Astrocyte of the spinal cord (primary cell): ENCODE measurements at regions not wholly inside any gene's neighbourhood (a gene's known extent, or its start where the extent isn't known, plus 50 kb on each side); places are given as distances from the start of the nearest gene placed in this dataset.
A peak's percentile ranks its signal among the peaks of the same experiment; 100 is the strongest.

Experiments
- DNase-seq: peaks from one replicate; pipeline ENCODE4 v3.0.0; 2011; ENCODE audit warnings: low read depth, low spot score
- H3K4me3 ChIP-seq: 2 replicates; pipeline ENCODE4 v1.5.1; 2011; ENCODE audit warnings: low read depth, mild to moderate bottlenecking, low read length, moderate library complexity
- CTCF ChIP-seq: IDR thresholded peaks from 2 replicates; pipeline ENCODE4 v1.5.1; 2012; ENCODE audit warnings: low read depth, mild to moderate bottlenecking, low read length, inconsistent platforms
- in situ Hi-C: cut with HindIII; loops from 2 replicates; pipeline ENCODE4 v1.10.0; 2017; ENCODE audit warnings: low sequenced_read_pairs

GRCh38 chr1:87796471-87796901 is 467.8 kb downstream of the LMO4 start:
- in situ Hi-C loops, result no loop called here
- no peak overlapping the region for H3K4me3 ChIP-seq
- no peak for TF ChIP-seq CTCF
- no peak for DNase-seq

GRCh38 chr1:87799451-87799850 is 470.8 kb downstream of the LMO4 start:
- in situ Hi-C loops, result no loop called here
- DNase-seq, result no peak
- no peak for TF ChIP-seq CTCF
- H3K4me3 ChIP-seq, result no peak overlapping the region

- TF ChIP-seq CTCF, result no peak
- DNase-seq, result no peak
- in situ Hi-C loops, result no loop called here
Measured at GRCh38 chr1:87800006-87800405, 471.3 kb downstream of the LMO4 start.

GRCh38 chr1:87803375-87803774 is 474.7 kb downstream of the LMO4 start:
- no peak for DNase-seq
- H3K4me3 ChIP-seq, result no peak overlapping the region
- TF ChIP-seq CTCF, result no peak
- in situ Hi-C loops, result no loop called here

More at GRCh38 chr1:87800006-87800405, 471.3 kb downstream of the LMO4 start:
- H3K4me3 ChIP-seq, result no peak overlapping the region

- no peak for DNase-seq
- no peak overlapping the region for H3K4me3 ChIP-seq
- in situ Hi-C loops, result no loop called here
- no peak for TF ChIP-seq CTCF
Measured at GRCh38 chr1:87804128-87804527, 475.4 kb downstream of the LMO4 start.

GRCh38 chr1:87805666-87806378 is 477.1 kb downstream of the LMO4 start:
- TF ChIP-seq CTCF, result no peak
- H3K4me3 ChIP-seq, result no peak overlapping the region
- DNase-seq, result peak; percentile 79
- in situ Hi-C loops, result no loop called here
